ENCODE measurements at regions not wholly inside any gene's neighbourhood (a gene's known extent, or its start where the extent isn't known, plus 50 kb on each side); places are given as distances from the start of the nearest gene placed in this dataset.

DNA sequence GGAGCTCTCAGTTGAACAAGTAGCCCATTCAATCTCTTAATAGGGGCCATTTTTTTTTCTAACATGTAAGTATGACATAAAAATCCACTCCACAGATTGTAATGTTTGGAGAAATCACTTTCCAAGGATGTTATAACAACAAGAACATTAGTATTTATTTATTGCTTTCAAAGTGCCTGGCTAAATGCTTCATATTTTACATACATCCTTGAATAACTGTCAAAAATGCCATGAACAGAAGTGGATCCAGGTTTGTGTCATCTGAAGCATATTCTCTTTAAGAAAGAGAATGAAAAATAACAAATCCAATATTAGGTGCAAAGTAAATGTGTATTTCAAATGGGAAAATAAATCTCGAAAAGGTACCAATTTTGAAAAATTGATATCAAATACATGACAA lies 344.0 kb upstream of the FAT3 start:
- TF ChIP-seq, protein P1, sequence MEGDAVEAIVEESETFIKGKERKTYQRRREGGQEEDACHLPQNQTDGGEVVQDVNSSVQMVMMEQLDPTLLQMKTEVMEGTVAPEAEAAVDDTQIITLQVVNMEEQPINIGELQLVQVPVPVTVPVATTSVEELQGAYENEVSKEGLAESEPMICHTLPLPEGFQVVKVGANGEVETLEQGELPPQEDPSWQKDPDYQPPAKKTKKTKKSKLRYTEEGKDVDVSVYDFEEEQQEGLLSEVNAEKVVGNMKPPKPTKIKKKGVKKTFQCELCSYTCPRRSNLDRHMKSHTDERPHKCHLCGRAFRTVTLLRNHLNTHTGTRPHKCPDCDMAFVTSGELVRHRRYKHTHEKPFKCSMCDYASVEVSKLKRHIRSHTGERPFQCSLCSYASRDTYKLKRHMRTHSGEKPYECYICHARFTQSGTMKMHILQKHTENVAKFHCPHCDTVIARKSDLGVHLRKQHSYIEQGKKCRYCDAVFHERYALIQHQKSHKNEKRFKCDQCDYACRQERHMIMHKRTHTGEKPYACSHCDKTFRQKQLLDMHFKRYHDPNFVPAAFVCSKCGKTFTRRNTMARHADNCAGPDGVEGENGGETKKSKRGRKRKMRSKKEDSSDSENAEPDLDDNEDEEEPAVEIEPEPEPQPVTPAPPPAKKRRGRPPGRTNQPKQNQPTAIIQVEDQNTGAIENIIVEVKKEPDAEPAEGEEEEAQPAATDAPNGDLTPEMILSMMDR (conservative IDR thresholded peaks at IDR 0.05 in 1 of 2, IDR thresholded peaks at IDR 0.05 in 1 of 2; ENCODE audit: extremely low read depth in 1 of 2, insufficient read depth in 1 of 2, low read depth in 1 of 2, low read length in 2 of 2) = no peak
- TF ChIP-seq EZH2 (IDR thresholded peaks at IDR 0.05; ENCODE audit: borderline replicate concordance, low read length) = no peak
